IMR-90 (cell line): ENCODE measurements at regions not wholly inside any gene's neighbourhood (a gene's known extent, or its start where the extent isn't known, plus 50 kb on each side); places are given as distances from the start of the nearest gene placed in this dataset.

Experiments used
- ATAC-seq: fragments of 200-7000 bp; cut with Tn5 transposase; 2 replicates; pipeline ENCODE4 v1.9.1; 2020; ENCODE audit warnings: low read depth, mild to moderate bottlenecking, moderate library complexity
- BruUV-seq: library from RNA; stranded (reverse); fragments of 400-500 nt; replicated peaks from 2 replicates; lab custom pipeline; 2021; lab: Mats Ljungman, UMichigan
- CTCF ChIA-PET: fragments of 300-600 bp; formaldehyde crosslinking; extraction: SDS; loops from one replicate; lab custom pipeline; 2021; ENCODE audit warnings: antibody characterized with exemption; lab: Yijun Ruan, JAX
- POLR2A ChIA-PET: fragments of 300-600 bp; sonication (Branson Sonifier 250); formaldehyde crosslinking; loops from one replicate; lab custom pipeline; 2022; ENCODE audit warnings: antibody characterized with exemption; ENCODE audit not compliant: unreplicated experiment; lab: Charles Lee
- DNase-seq: peaks from one replicate; pipeline ENCODE4 v3.0.0; 2013
- H2AFZ ChIP-seq: replicated peaks from 2 replicates; pipeline ENCODE3; 2013; ENCODE audit warnings: low read length, mild to moderate bottlenecking; ENCODE audit not compliant: poor library complexity
- H2AK5ac ChIP-seq: 2 replicates; pipeline ENCODE4 v1.6.1; 2013; ENCODE audit warnings: low read depth, low read length, inconsistent platforms
- H2AK9ac ChIP-seq: replicated peaks from 2 replicates; pipeline ENCODE3; 2013; ENCODE audit warnings: mild to moderate bottlenecking, low read depth, low read length, moderate library complexity; ENCODE audit not compliant: poor library complexity
- H2BK120ac ChIP-seq: 2 replicates; pipeline ENCODE4 v1.6.1; 2013; ENCODE audit warnings: low read depth, low read length, inconsistent platforms
- H2BK15ac ChIP-seq: 3 replicates; pipeline ENCODE4 v1.6.1; 2013; ENCODE audit warnings: low read depth, low read length, inconsistent platforms
- H2BK20ac ChIP-seq: 2 replicates; pipeline ENCODE4 v1.6.1; 2013; ENCODE audit warnings: low read depth, mild to moderate bottlenecking, inconsistent platforms, low read length, moderate library complexity
- H2BK5ac ChIP-seq: 2 replicates; pipeline ENCODE4 v1.6.1; 2013; ENCODE audit warnings: mild to moderate bottlenecking, low read depth, low read length, inconsistent platforms; ENCODE audit not compliant: poor library complexity, severe bottlenecking
- H3K14ac ChIP-seq: replicated peaks from 2 replicates; pipeline ENCODE4 v1.6.1; 2013; ENCODE audit warnings: low read depth, low read length, inconsistent platforms
- H3K18ac ChIP-seq: 2 replicates; pipeline ENCODE4 v1.6.1; 2013; ENCODE audit warnings: low read depth, low read length, control low read depth
- H3K23ac ChIP-seq: 2 replicates; pipeline ENCODE4 v1.6.1; 2013; ENCODE audit warnings: low read depth, low read length, inconsistent platforms
- H3K27ac ChIP-seq: 2 replicates; pipeline ENCODE4 v1.5.1; 2013; ENCODE audit warnings: mild to moderate bottlenecking, control low read depth, low read length; ENCODE audit not compliant: insufficient read depth
- H3K27me3 ChIP-seq: 2 replicates; pipeline ENCODE4 v1.6.1; 2013; ENCODE audit warnings: low read length; ENCODE audit not compliant: control insufficient read depth, insufficient read depth
- H3K36me3 ChIP-seq: 2 replicates; pipeline ENCODE4 v1.6.1; 2013; ENCODE audit warnings: low read length, mixed read lengths; ENCODE audit not compliant: control insufficient read depth, insufficient read depth
- H3K4ac ChIP-seq: 2 replicates; pipeline ENCODE4 v1.6.1; 2013; ENCODE audit warnings: low read depth, low read length, inconsistent platforms
- H3K4me1 ChIP-seq: 2 replicates; pipeline ENCODE4 v1.6.1; 2013; ENCODE audit warnings: low read length, mixed read lengths; ENCODE audit not compliant: control insufficient read depth, insufficient read depth
- H3K4me2 ChIP-seq: 2 replicates; pipeline ENCODE4 v1.6.1; 2013; ENCODE audit warnings: low read depth, mild to moderate bottlenecking, control low read depth, low read length, moderate library complexity
- H3K4me3 ChIP-seq: 2 replicates; pipeline ENCODE4 v1.5.1; 2013; ENCODE audit warnings: low read depth, mild to moderate bottlenecking, control low read depth, low read length, moderate library complexity; ENCODE audit not compliant: insufficient read depth
- H3K56ac ChIP-seq: 2 replicates; pipeline ENCODE4 v1.6.1; 2013; ENCODE audit warnings: low read length, inconsistent platforms; ENCODE audit not compliant: insufficient read depth; ENCODE audit errors: extremely low read depth
- H3K79me1 ChIP-seq, 2 experiments: 2 replicates each; pipeline ENCODE4 v1.6.1; 2013; ENCODE audit warnings: low read length in 2 of 2, inconsistent platforms in 1 of 2, low read depth in 1 of 2
- H3K9ac ChIP-seq: 2 replicates; pipeline ENCODE4 v1.6.1; 2013; ENCODE audit warnings: low read depth, low read length, control low read depth
- H3K9me1 ChIP-seq: 2 replicates; pipeline ENCODE4 v1.6.1; 2013; ENCODE audit warnings: low read length, inconsistent platforms; ENCODE audit not compliant: insufficient read depth
- H3K9me3 ChIP-seq: 2 replicates; pipeline ENCODE4 v1.6.1; 2013; ENCODE audit warnings: low read length; ENCODE audit not compliant: control insufficient read depth, insufficient read depth
- H4K20me1 ChIP-seq: 2 replicates; pipeline ENCODE4 v1.6.1; 2013; ENCODE audit warnings: low read length, inconsistent platforms; ENCODE audit not compliant: insufficient read depth
- H4K5ac ChIP-seq: 2 replicates; pipeline ENCODE4 v1.6.1; 2013; ENCODE audit warnings: mild to moderate bottlenecking, low read depth, low read length, control low read depth
- H4K8ac ChIP-seq, 2 experiments: 2 replicates each; pipeline ENCODE4 v1.6.1; 2013; ENCODE audit warnings: low read depth in 2 of 2, low read length in 2 of 2, control low read depth in 1 of 2, inconsistent platforms in 1 of 2
- H4K91ac ChIP-seq: 2 replicates; pipeline ENCODE4 v1.6.1; 2013; ENCODE audit warnings: low read depth, low read length, inconsistent platforms; ENCODE audit not compliant: insufficient read depth
- BHLHE40 ChIP-seq: fragments of 150-350 bp; IDR thresholded peaks from 2 replicates; pipeline ENCODE4 v1.6.1; 2016; ENCODE audit warnings: mild to moderate bottlenecking, low read depth, low read length
- CEBPB ChIP-seq: IDR thresholded peaks from 2 replicates; pipeline ENCODE4 v1.6.1; 2012; ENCODE audit warnings: low read depth, low read length, improper control_type of control experiment
- CHD1 ChIP-seq: IDR thresholded peaks from 2 replicates; pipeline ENCODE4 v1.6.1; 2012; ENCODE audit warnings: low read depth, low read length, improper control_type of control experiment
- FOS ChIP-seq: fragments of 150-350 bp; IDR thresholded peaks from 2 replicates; pipeline ENCODE4 v1.6.1; 2016; ENCODE audit warnings: low read depth, low read length
- MAFK ChIP-seq: IDR thresholded peaks from 2 replicates; pipeline ENCODE4 v1.6.1; 2012; ENCODE audit warnings: low read depth, low read length, improper control_type of control experiment
- MAZ ChIP-seq: IDR thresholded peaks from 2 replicates; pipeline ENCODE4 v1.6.1; 2012; ENCODE audit warnings: low read depth, mild to moderate bottlenecking, low read length, improper control_type of control experiment, moderate library complexity, borderline replicate concordance
- MXI1 ChIP-seq: IDR thresholded peaks from 2 replicates; pipeline ENCODE4 v1.6.1; 2012; ENCODE audit warnings: low read depth, mild to moderate bottlenecking, low read length, moderate library complexity, borderline replicate concordance
- NFE2L2 ChIP-seq: fragments of 150-350 bp; IDR thresholded peaks from 2 replicates; pipeline ENCODE4 v1.6.1; 2016; ENCODE audit warnings: low read depth, mild to moderate bottlenecking, low read length
- POLR2A ChIP-seq: IDR thresholded peaks from 2 replicates; pipeline ENCODE4 v1.6.1; 2012; ENCODE audit warnings: mild to moderate bottlenecking, low read depth, low read length
- RAD21 ChIP-seq: IDR thresholded peaks from 2 replicates; pipeline ENCODE4 v1.6.1; 2012; ENCODE audit warnings: low read length, improper control_type of control experiment
- RCOR1 ChIP-seq: IDR thresholded peaks from 2 replicates; pipeline ENCODE4 v1.6.1; 2012; ENCODE audit warnings: mild to moderate bottlenecking, low read length, improper control_type of control experiment; ENCODE audit not compliant: insufficient replicate concordance
- RFX5 ChIP-seq: IDR thresholded peaks from 2 replicates; pipeline ENCODE4 v1.8.0; 2012; ENCODE audit warnings: low read depth, mild to moderate bottlenecking, low read length, moderate library complexity
- SMC3 ChIP-seq: fragments of 150-350 bp; IDR thresholded peaks from 2 replicates; pipeline ENCODE4 v1.6.1; 2016; ENCODE audit warnings: low read depth, mild to moderate bottlenecking, antibody characterized with exemption, low read length, moderate library complexity
- WGBS, 2 experiments: methylation state at CpG; one replicate each; pipeline versions ENCODE4 v1.1.5 to v1.1.7; 2013; ENCODE audit warnings: missing lambda C conversion rate in 2 of 2; ENCODE audit not compliant: insufficient read length in 1 of 2; ENCODE audit errors: extremely low coverage in 2 of 2; 5-methylcytosine and 5-hydroxymethylcytosine counted together
- dilution Hi-C: fragments of 300-500 bp; cut with HindIII; formaldehyde crosslinking; loops from one replicate; pipeline ENCODE4 v1.14.3; 2018; ENCODE audit warnings: low sequenced_read_pairs; ENCODE audit not compliant: unreplicated experiment
- in situ Hi-C: fragments of 300-500 bp; cut with MboI; formaldehyde crosslinking; loops from 3 replicates; pipeline ENCODE4 v1.14.3; 2019; ENCODE audit warnings: low sequenced_read_pairs, inconsistent platforms, mixed read lengths
- intact Hi-C: fragments of 100-400 bp; cut with micrococcal nuclease; formaldehyde crosslinking; loops from 2 replicates; pipeline ENCODE4 v1.10.0; 2022
- TF ChIP-seq, protein P1 (sequence below): fragments of 150-350 bp; IDR thresholded peaks from 2 replicates; pipeline ENCODE4 v1.6.1; 2016; ENCODE audit warnings: low read depth, mild to moderate bottlenecking, low read length, moderate library complexity, borderline replicate concordance
- TF ChIP-seq, protein P2 (sequence below): fragments of 150-350 bp; IDR thresholded peaks from 2 replicates; pipeline ENCODE4 v1.6.1; 2017; ENCODE audit warnings: mild to moderate bottlenecking, antibody characterized with exemption, low read length, low read depth
- TF ChIP-seq, protein P3 (sequence below): conservative IDR thresholded peaks from 2 replicates; pipeline ENCODE4 v1.5.1; 2012; ENCODE audit warnings: mild to moderate bottlenecking, low read depth, low read length, improper control_type of control experiment

DNA sequence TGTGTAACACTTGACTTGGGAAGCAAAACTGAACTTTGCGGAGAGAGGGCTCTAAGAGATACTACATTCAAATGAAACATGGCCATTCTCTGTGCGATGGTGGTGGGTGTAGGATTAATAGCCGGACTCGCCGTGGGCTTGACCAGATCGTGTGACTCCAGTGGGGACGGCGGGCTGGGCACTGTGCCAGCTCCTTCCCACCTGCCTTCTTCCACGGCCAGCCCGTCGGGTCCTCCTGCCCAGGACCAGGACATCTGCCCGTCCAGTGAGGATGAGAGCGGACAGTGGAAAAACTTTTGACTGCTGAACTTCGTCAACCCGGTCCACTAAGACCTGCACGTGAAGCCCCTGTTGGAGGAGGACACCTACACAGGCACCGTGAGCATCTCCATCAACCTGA is 137.4 kb downstream of the OR4C45 start:
- H4K20me1 ChIP-seq = no peaks in the 10 kb centered on the region
- H3K4me2 ChIP-seq = no peak overlapping the region
- BruUV-seq = no TSS peak
- H3K23ac ChIP-seq = no peak overlapping the region
- intact Hi-C loops = no loop called here
- ATAC-seq (no peak), DNase-seq (no peak)
- H3K27me3 ChIP-seq = no peaks in the 10 kb centered on the region
- no peaks in the 10 kb centered on the region for H3K9me1 ChIP-seq
- H2BK15ac ChIP-seq = no peak overlapping the region
- no peak overlapping the region for H2BK120ac ChIP-seq
- dilution Hi-C loops = no loop called here
- H2AK9ac ChIP-seq = no peak overlapping the region
- WGBS, 2 experiments = no CpG with 5 or more reads among the region's 17 CpGs
- H3K14ac ChIP-seq = no peak overlapping the region
- POLR2A ChIA-PET = no interaction called here
- in situ Hi-C loops = no loop called here
- H4K91ac ChIP-seq = no peak overlapping the region
- no peak overlapping the region for H3K56ac ChIP-seq
- no peak overlapping the region for H3K9ac ChIP-seq
- CTCF ChIA-PET = no interaction called here
- H4K5ac ChIP-seq = no peak overlapping the region
- H2BK5ac ChIP-seq = no peak overlapping the region
- no peaks in the 10 kb centered on the region for H3K4me1 ChIP-seq
- no peak overlapping the region for H3K27ac ChIP-seq
- H3K79me1 ChIP-seq = no peaks in the 10 kb centered on the region
- no peak overlapping the region for H3K4ac ChIP-seq
- H3K9me3 ChIP-seq = peaks cover 10% of the 10 kb centered on the region; the same call in 1 of the 2 replicates
- TF ChIP-seq, protein P1, sequence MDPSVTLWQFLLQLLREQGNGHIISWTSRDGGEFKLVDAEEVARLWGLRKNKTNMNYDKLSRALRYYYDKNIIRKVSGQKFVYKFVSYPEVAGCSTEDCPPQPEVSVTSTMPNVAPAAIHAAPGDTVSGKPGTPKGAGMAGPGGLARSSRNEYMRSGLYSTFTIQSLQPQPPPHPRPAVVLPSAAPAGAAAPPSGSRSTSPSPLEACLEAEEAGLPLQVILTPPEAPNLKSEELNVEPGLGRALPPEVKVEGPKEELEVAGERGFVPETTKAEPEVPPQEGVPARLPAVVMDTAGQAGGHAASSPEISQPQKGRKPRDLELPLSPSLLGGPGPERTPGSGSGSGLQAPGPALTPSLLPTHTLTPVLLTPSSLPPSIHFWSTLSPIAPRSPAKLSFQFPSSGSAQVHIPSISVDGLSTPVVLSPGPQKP = no peak
- TF ChIP-seq RCOR1 = no peak
- no peak for TF ChIP-seq POLR2A
- TF ChIP-seq, protein P2, sequence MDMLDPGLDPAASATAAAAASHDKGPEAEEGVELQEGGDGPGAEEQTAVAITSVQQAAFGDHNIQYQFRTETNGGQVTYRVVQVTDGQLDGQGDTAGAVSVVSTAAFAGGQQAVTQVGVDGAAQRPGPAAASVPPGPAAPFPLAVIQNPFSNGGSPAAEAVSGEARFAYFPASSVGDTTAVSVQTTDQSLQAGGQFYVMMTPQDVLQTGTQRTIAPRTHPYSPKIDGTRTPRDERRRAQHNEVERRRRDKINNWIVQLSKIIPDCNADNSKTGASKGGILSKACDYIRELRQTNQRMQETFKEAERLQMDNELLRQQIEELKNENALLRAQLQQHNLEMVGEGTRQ = no peak
- no peak for TF ChIP-seq CEBPB
- TF ChIP-seq BHLHE40 = no peak
- TF ChIP-seq RAD21 = no peak
- TF ChIP-seq FOS = no peak
- TF ChIP-seq, protein P3, sequence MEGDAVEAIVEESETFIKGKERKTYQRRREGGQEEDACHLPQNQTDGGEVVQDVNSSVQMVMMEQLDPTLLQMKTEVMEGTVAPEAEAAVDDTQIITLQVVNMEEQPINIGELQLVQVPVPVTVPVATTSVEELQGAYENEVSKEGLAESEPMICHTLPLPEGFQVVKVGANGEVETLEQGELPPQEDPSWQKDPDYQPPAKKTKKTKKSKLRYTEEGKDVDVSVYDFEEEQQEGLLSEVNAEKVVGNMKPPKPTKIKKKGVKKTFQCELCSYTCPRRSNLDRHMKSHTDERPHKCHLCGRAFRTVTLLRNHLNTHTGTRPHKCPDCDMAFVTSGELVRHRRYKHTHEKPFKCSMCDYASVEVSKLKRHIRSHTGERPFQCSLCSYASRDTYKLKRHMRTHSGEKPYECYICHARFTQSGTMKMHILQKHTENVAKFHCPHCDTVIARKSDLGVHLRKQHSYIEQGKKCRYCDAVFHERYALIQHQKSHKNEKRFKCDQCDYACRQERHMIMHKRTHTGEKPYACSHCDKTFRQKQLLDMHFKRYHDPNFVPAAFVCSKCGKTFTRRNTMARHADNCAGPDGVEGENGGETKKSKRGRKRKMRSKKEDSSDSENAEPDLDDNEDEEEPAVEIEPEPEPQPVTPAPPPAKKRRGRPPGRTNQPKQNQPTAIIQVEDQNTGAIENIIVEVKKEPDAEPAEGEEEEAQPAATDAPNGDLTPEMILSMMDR = no peak
- no peak for TF ChIP-seq NFE2L2
- TF ChIP-seq MAFK = no peak
- TF ChIP-seq MXI1 = no peak
- TF ChIP-seq RFX5 = no peak
- no peak for TF ChIP-seq MAZ
- no peak for TF ChIP-seq SMC3
- no peak for TF ChIP-seq CHD1
- no peak overlapping the region for H2AK5ac ChIP-seq
- H3K36me3 ChIP-seq = no peaks in the 10 kb centered on the region
- H3K18ac ChIP-seq = no peak overlapping the region
- no peak overlapping the region for H2BK20ac ChIP-seq
- no peak overlapping the region for H3K4me3 ChIP-seq
- H2AFZ ChIP-seq = no peak overlapping the region
- H4K8ac ChIP-seq = no peak overlapping the region
